ENCODE measurements at regions not wholly inside any gene's neighbourhood (a gene's known extent, or its start where the extent isn't known, plus 50 kb on each side); places are given as distances from the start of the nearest gene placed in this dataset.

- H2BK12ac ChIP-seq (ENCODE audit: low read length), result no peak overlapping the region
- H3K4ac ChIP-seq (ENCODE audit: low read length), result no peak overlapping the region
- no peak overlapping the region for H3K14ac ChIP-seq (ENCODE audit: low read length)
- H2AFZ ChIP-seq (ENCODE audit: low read length), result no peak overlapping the region
- no peak for DNase-seq (ENCODE audit: low spot score)
- no peak overlapping the region for H3K4me3 ChIP-seq (ENCODE audit: low read length in 2 of 2)
- no peaks in the 10 kb centered on the region for H3K79me1 ChIP-seq (ENCODE audit: low read depth, low read length)
- no peak overlapping the region for H2AK5ac ChIP-seq (ENCODE audit: low read depth, low read length)
- H3K4me1 ChIP-seq (ENCODE audit: control insufficient read depth in 2 of 2, insufficient read depth in 1 of 2, low read depth in 1 of 2, low read length in 2 of 2), result no peaks in the 10 kb centered on the region
- no CpG with 5 or more reads among the region's 3 CpGs for WGBS, 2 donors (ENCODE audit: extremely low coverage in 2 of 2, insufficient read length in 2 of 2, insufficient replicate concordance in 1 of 2)
- peaks cover 0 to 2% (median 0%) of the 10 kb centered on the region in 3 experiments for H3K27me3 ChIP-seq (ENCODE audit: control insufficient read depth in 3 of 3, insufficient read depth in 3 of 3, low read depth in 1 of 3, low read length in 3 of 3)
- H3K27ac ChIP-seq (replicated peaks; ENCODE audit: low read length), result no peak overlapping the region
- no peaks in the 10 kb centered on the region for H3K9me3 ChIP-seq (replicated peaks in 1 of 2; ENCODE audit: control insufficient read depth in 2 of 2, insufficient read depth in 1 of 2, low read depth in 1 of 2, low read length in 2 of 2)
- no peak overlapping the region for H3K18ac ChIP-seq (ENCODE audit: low read length)
- H2BK5ac ChIP-seq (ENCODE audit: low read length), result no peak overlapping the region
- no peak overlapping the region for H2BK15ac ChIP-seq (ENCODE audit: low read length)
- H3K4me2 ChIP-seq (ENCODE audit: insufficient read depth, low read length, poor library complexity, severe bottlenecking), result no peak overlapping the region
- no peak overlapping the region for H3K9ac ChIP-seq (ENCODE audit: low read depth, low read length, poor library complexity)
- no peak overlapping the region for H3K23ac ChIP-seq (ENCODE audit: low read depth, low read length, poor library complexity)
- H2BK120ac ChIP-seq (ENCODE audit: low read depth, low read length), result no peak overlapping the region
- no peak overlapping the region for H4K91ac ChIP-seq (ENCODE audit: low read depth, low read length, poor library complexity)
- no peak overlapping the region for H4K8ac ChIP-seq (ENCODE audit: low read depth, low read length)
- no peaks in the 10 kb centered on the region for H3K36me3 ChIP-seq (replicated peaks in 1 of 2; ENCODE audit: control insufficient read depth in 2 of 2, insufficient read depth in 2 of 2, low read length in 2 of 2)
These were observed 227.6 kb upstream of the PDE3A start for GRCh38 chr12:20140751-20141150.

DNA sequence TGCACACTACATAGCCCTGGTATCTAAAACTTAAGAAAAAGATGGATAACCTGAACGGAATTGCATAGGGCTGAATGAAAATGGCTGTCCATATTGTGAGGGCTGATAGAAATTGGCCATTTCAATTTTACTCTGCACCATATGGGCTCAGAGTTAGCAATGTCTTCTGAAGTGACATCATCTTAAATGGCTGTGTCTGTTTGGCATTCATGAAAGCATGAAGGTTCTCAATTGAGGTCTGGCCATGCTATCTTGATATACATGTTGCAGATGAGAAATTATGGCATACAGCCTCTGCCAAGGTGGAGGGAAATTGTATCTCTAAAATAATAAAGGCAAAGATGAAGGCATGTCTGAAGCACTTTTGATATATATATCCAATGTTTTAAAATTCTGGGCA lies 226.0 kb upstream of the PDE3A start:
- H3K4ac ChIP-seq (ENCODE audit: low read length), result no peak overlapping the region
- H3K27me3 ChIP-seq (ENCODE audit: control insufficient read depth in 3 of 3, insufficient read depth in 3 of 3, low read depth in 1 of 3, low read length in 3 of 3), result peaks cover 0 to 2% (median 0%) of the 10 kb centered on the region in 3 experiments
- H3K9ac ChIP-seq (ENCODE audit: low read depth, low read length, poor library complexity), result no peak overlapping the region
- H3K27ac ChIP-seq (replicated peaks; ENCODE audit: low read length), result no peak overlapping the region
- no peaks in the 10 kb centered on the region for H3K79me1 ChIP-seq (ENCODE audit: low read depth, low read length)
- no peak overlapping the region for H2BK5ac ChIP-seq (ENCODE audit: low read length)
- no peak overlapping the region for H3K4me3 ChIP-seq (ENCODE audit: low read length in 2 of 2)
- H4K8ac ChIP-seq (ENCODE audit: low read depth, low read length), result no peak overlapping the region
- no peak overlapping the region for H3K4me2 ChIP-seq (ENCODE audit: insufficient read depth, low read length, poor library complexity, severe bottlenecking)
- H2BK12ac ChIP-seq (ENCODE audit: low read length), result no peak overlapping the region
- H3K14ac ChIP-seq (ENCODE audit: low read length), result no peak overlapping the region
- WGBS, 2 donors (ENCODE audit: extremely low coverage in 2 of 2, insufficient read length in 2 of 2, insufficient replicate concordance in 1 of 2), result no CpG with 5 or more reads among the region's 1 CpG
- H3K4me1 ChIP-seq (ENCODE audit: control insufficient read depth in 2 of 2, insufficient read depth in 1 of 2, low read depth in 1 of 2, low read length in 2 of 2), result no peaks in the 10 kb centered on the region
- H2AFZ ChIP-seq (ENCODE audit: low read length), result no peak overlapping the region
- H3K36me3 ChIP-seq (replicated peaks in 1 of 2; ENCODE audit: control insufficient read depth in 2 of 2, insufficient read depth in 2 of 2, low read length in 2 of 2), result no peaks in the 10 kb centered on the region
- H3K18ac ChIP-seq (ENCODE audit: low read length), result no peak overlapping the region
- no peak overlapping the region for H3K23ac ChIP-seq (ENCODE audit: low read depth, low read length, poor library complexity)
- H3K9me3 ChIP-seq (replicated peaks in 1 of 2; ENCODE audit: control insufficient read depth in 2 of 2, insufficient read depth in 1 of 2, low read depth in 1 of 2, low read length in 2 of 2), result no peaks in the 10 kb centered on the region
- H2AK5ac ChIP-seq (ENCODE audit: low read depth, low read length), result no peak overlapping the region
- no peak overlapping the region for H2BK120ac ChIP-seq (ENCODE audit: low read depth, low read length)
- no peak for DNase-seq (ENCODE audit: low spot score)
- no peak overlapping the region for H4K91ac ChIP-seq (ENCODE audit: low read depth, low read length, poor library complexity)
- H2BK15ac ChIP-seq (ENCODE audit: low read length), result no peak overlapping the region

DNA sequence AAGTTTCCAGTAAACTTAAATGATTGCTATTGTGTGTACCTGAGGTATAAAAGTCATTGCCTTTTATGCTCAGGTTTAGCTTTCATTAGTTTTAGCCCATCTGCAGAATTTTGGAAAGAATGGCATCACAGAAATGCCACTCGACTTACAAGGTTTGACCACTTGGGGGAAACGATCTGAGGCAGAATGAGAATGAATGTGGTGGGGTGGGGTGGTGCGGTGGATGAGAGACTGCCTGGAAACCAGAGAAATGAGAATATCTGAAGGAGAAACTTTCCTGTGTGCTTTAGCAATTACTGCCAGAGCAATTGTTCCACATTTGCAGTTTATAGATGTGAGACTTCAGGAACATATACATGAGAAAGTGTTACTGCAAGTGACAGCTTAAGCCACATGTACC lies 225.4 kb upstream of the PDE3A start:
- Histone ChIP-seq H3K18ac (ENCODE audit: low read length) (no peak overlapping the region), H2BK12ac (ENCODE audit: low read length) (no peak overlapping the region), H3K79me1 (ENCODE audit: low read depth, low read length) (no peaks in the 10 kb centered on the region), H3K23ac (ENCODE audit: low read depth, low read length, poor library complexity) (no peak overlapping the region), H2BK15ac (ENCODE audit: low read length) (no peak overlapping the region), H3K9me3 (replicated peaks in 1 of 2; ENCODE audit: control insufficient read depth in 2 of 2, insufficient read depth in 1 of 2, low read depth in 1 of 2, low read length in 2 of 2) (no peaks in the 10 kb centered on the region), H2BK120ac (ENCODE audit: low read depth, low read length) (no peak overlapping the region), H2AFZ (ENCODE audit: low read length) (no peak overlapping the region), H3K36me3 (replicated peaks in 1 of 2; ENCODE audit: control insufficient read depth in 2 of 2, insufficient read depth in 2 of 2, low read length in 2 of 2) (no peaks in the 10 kb centered on the region), H3K4me2 (ENCODE audit: insufficient read depth, low read length, poor library complexity, severe bottlenecking) (no peak overlapping the region), H4K91ac (ENCODE audit: low read depth, low read length, poor library complexity) (no peak overlapping the region), H3K4ac (ENCODE audit: low read length) (no peak overlapping the region), H4K8ac (ENCODE audit: low read depth, low read length) (no peak overlapping the region), H3K9ac (ENCODE audit: low read depth, low read length, poor library complexity) (no peak overlapping the region), H3K14ac (ENCODE audit: low read length) (no peak overlapping the region), H2BK5ac (ENCODE audit: low read length) (no peak overlapping the region), H3K27me3 (ENCODE audit: control insufficient read depth in 3 of 3, insufficient read depth in 3 of 3, low read depth in 1 of 3, low read length in 3 of 3) (peaks cover 0 to 2% (median 0%) of the 10 kb centered on the region in 3 experiments), H2AK5ac (ENCODE audit: low read depth, low read length) (no peak overlapping the region), H3K27ac (replicated peaks; ENCODE audit: low read length) (no peak overlapping the region), H3K4me3 (ENCODE audit: low read length in 2 of 2) (no peak overlapping the region), H3K4me1 (ENCODE audit: control insufficient read depth in 2 of 2, insufficient read depth in 1 of 2, low read depth in 1 of 2, low read length in 2 of 2) (no peaks in the 10 kb centered on the region)
- no peak for DNase-seq (ENCODE audit: low spot score)
- no CpG with 5 or more reads among the region's 3 CpGs for WGBS, 2 donors (ENCODE audit: extremely low coverage in 2 of 2, insufficient read length in 2 of 2, insufficient replicate concordance in 1 of 2)

- Histone ChIP-seq H2AFZ (ENCODE audit: low read length) (no peak overlapping the region), H3K9ac (ENCODE audit: low read depth, low read length, poor library complexity) (no peak overlapping the region), H3K27ac (replicated peaks; ENCODE audit: low read length) (no peak overlapping the region), H3K14ac (ENCODE audit: low read length) (no peak overlapping the region), H2BK12ac (ENCODE audit: low read length) (no peak overlapping the region), H3K4me2 (ENCODE audit: insufficient read depth, low read length, poor library complexity, severe bottlenecking) (no peak overlapping the region), H2BK5ac (ENCODE audit: low read length) (no peak overlapping the region), H4K8ac (ENCODE audit: low read depth, low read length) (no peak overlapping the region), H3K4ac (ENCODE audit: low read length) (no peak overlapping the region), H2AK5ac (ENCODE audit: low read depth, low read length) (no peak overlapping the region), H2BK120ac (ENCODE audit: low read depth, low read length) (no peak overlapping the region), H3K36me3 (replicated peaks in 1 of 2; ENCODE audit: control insufficient read depth in 2 of 2, insufficient read depth in 2 of 2, low read length in 2 of 2) (no peaks in the 10 kb centered on the region), H3K79me1 (ENCODE audit: low read depth, low read length) (no peaks in the 10 kb centered on the region), H3K4me1 (ENCODE audit: control insufficient read depth in 2 of 2, insufficient read depth in 1 of 2, low read depth in 1 of 2, low read length in 2 of 2) (no peaks in the 10 kb centered on the region), H3K4me3 (ENCODE audit: low read length in 2 of 2) (no peak overlapping the region), H3K9me3 (replicated peaks in 1 of 2; ENCODE audit: control insufficient read depth in 2 of 2, insufficient read depth in 1 of 2, low read depth in 1 of 2, low read length in 2 of 2) (no peaks in the 10 kb centered on the region), H2BK15ac (ENCODE audit: low read length) (no peak overlapping the region), H4K91ac (ENCODE audit: low read depth, low read length, poor library complexity) (no peak overlapping the region), H3K23ac (ENCODE audit: low read depth, low read length, poor library complexity) (no peak overlapping the region), H3K18ac (ENCODE audit: low read length) (no peak overlapping the region), H3K27me3 (ENCODE audit: control insufficient read depth in 3 of 3, insufficient read depth in 3 of 3, low read depth in 1 of 3, low read length in 3 of 3) (peaks cover 0 to 2% (median 0%) of the 10 kb centered on the region in 3 experiments)
- WGBS, 2 donors (ENCODE audit: extremely low coverage in 2 of 2, insufficient read length in 2 of 2, insufficient replicate concordance in 1 of 2), result no CpG with 5 or more reads among the region's 3 CpGs
- DNase-seq (ENCODE audit: low spot score), result no peak
These were observed 224.0 kb upstream of the PDE3A start for GRCh38 chr12:20144341-20144740.
